ENCODE measurements at regions not wholly inside any gene's neighbourhood (a gene's known extent, or its start where the extent isn't known, plus 50 kb on each side); places are given as distances from the start of the nearest gene placed in this dataset.
"Not testable (repeated sequence)": the region's sequence is repeated elsewhere in the genome, so short reads cannot be mapped to it uniquely, and the experiment has no call there.

- no peak for DNase-seq
- no peak for TF ChIP-seq POLR2A (IDR thresholded peaks at IDR 0.05; ENCODE audit: low read length)
- no peak for TF ChIP-seq GATA1 (IDR thresholded peaks at IDR 0.05; ENCODE audit: low read depth, low read length)
Observed at GRCh38 chr5:85590764-85591163, 1027.0 kb upstream of the COX7C start.

- no peak for DNase-seq
- no peak for TF ChIP-seq GATA1 (IDR thresholded peaks at IDR 0.05; ENCODE audit: low read depth, low read length)
Observed at GRCh38 chr5:85591311-85591710, 1026.4 kb upstream of the COX7C start.

GRCh38 chr5:85602843-85603242, 1014.9 kb upstream of the COX7C start:
- TF ChIP-seq GATA1 (IDR thresholded peaks at IDR 0.05; ENCODE audit: low read depth, low read length): no peak
- no peak for TF ChIP-seq POLR2A (IDR thresholded peaks at IDR 0.05; ENCODE audit: low read length)
- no peak for DNase-seq

- DNase-seq: no peak
- TF ChIP-seq POLR2A (IDR thresholded peaks at IDR 0.05; ENCODE audit: low read length): no peak
- no peak for TF ChIP-seq GATA1 (IDR thresholded peaks at IDR 0.05; ENCODE audit: low read depth, low read length)
Observed at GRCh38 chr5:85604378-85604777, 1013.4 kb upstream of the COX7C start.

- DNase-seq: no peak
- no peak for TF ChIP-seq GATA1 (IDR thresholded peaks at IDR 0.05; ENCODE audit: low read depth, low read length)
- no peak for TF ChIP-seq POLR2A (IDR thresholded peaks at IDR 0.05; ENCODE audit: low read length)
Observed at GRCh38 chr5:85604786-85605185, 1013.0 kb upstream of the COX7C start.

- no peak for TF ChIP-seq POLR2A (IDR thresholded peaks at IDR 0.05; ENCODE audit: low read length)
- TF ChIP-seq GATA1 (IDR thresholded peaks at IDR 0.05; ENCODE audit: low read depth, low read length): no peak
- no peak for DNase-seq
Observed at GRCh38 chr5:85605381-85605780, 1012.4 kb upstream of the COX7C start.

GRCh38 chr5:85614489-85614888, 1003.3 kb upstream of the COX7C start:
- TF ChIP-seq POLR2A (IDR thresholded peaks at IDR 0.05; ENCODE audit: low read length): no peak
- TF ChIP-seq GATA1 (IDR thresholded peaks at IDR 0.05; ENCODE audit: low read depth, low read length): no peak
- no peak for DNase-seq

GRCh38 chr5:85621668-85622067, 996.1 kb upstream of the COX7C start:
- DNase-seq: no peak
- TF ChIP-seq GATA1 (IDR thresholded peaks at IDR 0.05; ENCODE audit: low read depth, low read length) (no peak), POLR2A (IDR thresholded peaks at IDR 0.05; ENCODE audit: low read length) (no peak)

GRCh38 chr5:85628153-85628552, 989.6 kb upstream of the COX7C start:
- no peak for TF ChIP-seq GATA1 (IDR thresholded peaks at IDR 0.05; ENCODE audit: low read depth, low read length)
- TF ChIP-seq POLR2A (IDR thresholded peaks at IDR 0.05; ENCODE audit: low read length): no peak
- DNase-seq: no peak

- not testable (repeated sequence) for DNase-seq
Observed at GRCh38 chr5:85638495-85639125, 979.1 kb upstream of the COX7C start.

- TF ChIP-seq GATA1 (IDR thresholded peaks at IDR 0.05; ENCODE audit: low read depth, low read length): no peak
- TF ChIP-seq POLR2A (IDR thresholded peaks at IDR 0.05; ENCODE audit: low read length): no peak
- DNase-seq: no peak
Observed at GRCh38 chr5:85646036-85646435, 971.7 kb upstream of the COX7C start.

GRCh38 chr5:85646641-85647040, 971.1 kb upstream of the COX7C start:
- no peak for DNase-seq
- TF ChIP-seq GATA1 (IDR thresholded peaks at IDR 0.05; ENCODE audit: low read depth, low read length) (no peak), POLR2A (IDR thresholded peaks at IDR 0.05; ENCODE audit: low read length) (no peak)

GRCh38 chr5:85647349-85648127, 970.2 kb upstream of the COX7C start:
- DNase-seq: no peak
- TF ChIP-seq POLR2A (IDR thresholded peaks at IDR 0.05; ENCODE audit: low read length) (no peak), GATA1 (IDR thresholded peaks at IDR 0.05; ENCODE audit: low read depth, low read length) (no peak)

GRCh38 chr5:85648495-85648894, 969.2 kb upstream of the COX7C start:
- no peak for DNase-seq

GRCh38 chr5:85651731-85652130, 966.0 kb upstream of the COX7C start:
- no peak for DNase-seq
- TF ChIP-seq POLR2A (IDR thresholded peaks at IDR 0.05; ENCODE audit: low read length) (no peak), GATA1 (IDR thresholded peaks at IDR 0.05; ENCODE audit: low read depth, low read length) (no peak)

More at GRCh38 chr5:85648495-85648894, 969.2 kb upstream of the COX7C start:
- TF ChIP-seq GATA1 (IDR thresholded peaks at IDR 0.05; ENCODE audit: low read depth, low read length) (no peak), POLR2A (IDR thresholded peaks at IDR 0.05; ENCODE audit: low read length) (no peak)

- not testable (repeated sequence) for DNase-seq
Observed at GRCh38 chr5:85654144-85654543, 963.6 kb upstream of the COX7C start.

Data from erythroblast (primary cell).